ENCODE measurements at regions not wholly inside any gene's neighbourhood (a gene's known extent, or its start where the extent isn't known, plus 50 kb on each side); places are given as distances from the start of the nearest gene placed in this dataset.
"Not testable (repeated sequence)": the region's sequence is repeated elsewhere in the genome, so short reads cannot be mapped to it uniquely, and the experiment has no call there.

- Histone ChIP-seq H3K4me1 (ENCODE audit: control insufficient read depth, insufficient read depth, low read length) (peaks cover 5% of the 10 kb centered on the region), H3K36me3 (ENCODE audit: control insufficient read depth in 2 of 2, insufficient read depth in 2 of 2, low read length in 2 of 2) (no peaks in the 10 kb centered on the region), H3K27me3 (ENCODE audit: control insufficient read depth in 1 of 2, insufficient read depth in 2 of 2, low read length in 2 of 2) (no peaks in the 10 kb centered on the region), H3K9ac (ENCODE audit: low read length in 2 of 2) (no peak overlapping the region), H3K4me3 (ENCODE audit: low read length in 2 of 2) (no peak overlapping the region), H3K9me3 (ENCODE audit: control insufficient read depth in 2 of 2, low read length in 2 of 2) (no peaks in the 10 kb centered on the region), H3K27ac (ENCODE audit: low read length) (no peak overlapping the region)
Measured at GRCh38 chr2:8595811-8596600, 85.8 kb upstream of the ID2 start.

- Histone ChIP-seq H3K27me3 (ENCODE audit: control insufficient read depth in 1 of 2, insufficient read depth in 2 of 2, low read length in 2 of 2) (no peaks in the 10 kb centered on the region), H3K9me3 (ENCODE audit: control insufficient read depth in 2 of 2, low read length in 2 of 2) (no peaks in the 10 kb centered on the region), H3K4me3 (ENCODE audit: low read length in 2 of 2) (no peak overlapping the region), H3K27ac (ENCODE audit: low read length) (no peak overlapping the region), H3K9ac (ENCODE audit: low read length in 2 of 2) (no peak overlapping the region), H3K4me1 (ENCODE audit: control insufficient read depth, insufficient read depth, low read length) (peaks cover 5% of the 10 kb centered on the region), H3K36me3 (ENCODE audit: control insufficient read depth in 2 of 2, insufficient read depth in 2 of 2, low read length in 2 of 2) (no peaks in the 10 kb centered on the region)
Measured at GRCh38 chr2:8597094-8597493, 84.8 kb upstream of the ID2 start.

- H3K27ac ChIP-seq (ENCODE audit: low read length) = no peak overlapping the region
- H3K36me3 ChIP-seq (ENCODE audit: control insufficient read depth in 2 of 2, insufficient read depth in 2 of 2, low read length in 2 of 2) = no peaks in the 10 kb centered on the region
- H3K9me3 ChIP-seq (ENCODE audit: control insufficient read depth in 2 of 2, low read length in 2 of 2) = no peaks in the 10 kb centered on the region
- H3K4me1 ChIP-seq (ENCODE audit: control insufficient read depth, insufficient read depth, low read length) = peaks cover 5% of the 10 kb centered on the region
- H3K9ac ChIP-seq (ENCODE audit: low read length in 2 of 2) = no peak overlapping the region
- no peaks in the 10 kb centered on the region for H3K27me3 ChIP-seq (ENCODE audit: control insufficient read depth in 1 of 2, insufficient read depth in 2 of 2, low read length in 2 of 2)
- no peak overlapping the region for H3K4me3 ChIP-seq (ENCODE audit: low read length in 2 of 2)
Measured at GRCh38 chr2:8597559-8598225, 84.2 kb upstream of the ID2 start.

GRCh38 chr2:8598295-8599165 lies 83.3 kb upstream of the ID2 start:
- H3K9me3 ChIP-seq (ENCODE audit: control insufficient read depth in 2 of 2, low read length in 2 of 2) = no peaks in the 10 kb centered on the region
- H3K27ac ChIP-seq (ENCODE audit: low read length) = no peak overlapping the region
- no peaks in the 10 kb centered on the region for H3K27me3 ChIP-seq (ENCODE audit: control insufficient read depth in 1 of 2, insufficient read depth in 2 of 2, low read length in 2 of 2)
- H3K4me1 ChIP-seq (ENCODE audit: control insufficient read depth, insufficient read depth, low read length) = peaks cover 5% of the 10 kb centered on the region
- H3K36me3 ChIP-seq (ENCODE audit: control insufficient read depth in 2 of 2, insufficient read depth in 2 of 2, low read length in 2 of 2) = no peaks in the 10 kb centered on the region
- H3K9ac ChIP-seq (ENCODE audit: low read length in 2 of 2) = no peak overlapping the region
- no peak overlapping the region for H3K4me3 ChIP-seq (ENCODE audit: low read length in 2 of 2)

- Histone ChIP-seq H3K9me3 (ENCODE audit: control insufficient read depth in 2 of 2, low read length in 2 of 2) (no peaks in the 10 kb centered on the region), H3K9ac (ENCODE audit: low read length in 2 of 2) (no peak overlapping the region)
Measured at GRCh38 chr2:8599421-8600242, 82.2 kb upstream of the ID2 start.

GRCh38 chr2:8600456-8600855 lies 81.4 kb upstream of the ID2 start:
- H3K27me3 ChIP-seq (ENCODE audit: control insufficient read depth in 1 of 2, insufficient read depth in 2 of 2, low read length in 2 of 2) = no peaks in the 10 kb centered on the region
- H3K27ac ChIP-seq (ENCODE audit: low read length) = no peak overlapping the region
- no peaks in the 10 kb centered on the region for H3K36me3 ChIP-seq (ENCODE audit: control insufficient read depth in 2 of 2, insufficient read depth in 2 of 2, low read length in 2 of 2)
- H3K9me3 ChIP-seq (ENCODE audit: control insufficient read depth in 2 of 2, low read length in 2 of 2) = no peaks in the 10 kb centered on the region
- H3K4me1 ChIP-seq (ENCODE audit: control insufficient read depth, insufficient read depth, low read length) = peaks cover 3% of the 10 kb centered on the region
- no peak overlapping the region for H3K4me3 ChIP-seq (ENCODE audit: low read length in 2 of 2)
- no peak overlapping the region for H3K9ac ChIP-seq (ENCODE audit: low read length in 2 of 2)

More at GRCh38 chr2:8599421-8600242, 82.2 kb upstream of the ID2 start:
- no peak overlapping the region for H3K27ac ChIP-seq (ENCODE audit: low read length)
- H3K36me3 ChIP-seq (ENCODE audit: control insufficient read depth in 2 of 2, insufficient read depth in 2 of 2, low read length in 2 of 2) = no peaks in the 10 kb centered on the region
- no peak overlapping the region for H3K4me3 ChIP-seq (ENCODE audit: low read length in 2 of 2)
- H3K4me1 ChIP-seq (ENCODE audit: control insufficient read depth, insufficient read depth, low read length) = peaks cover 3% of the 10 kb centered on the region
- H3K27me3 ChIP-seq (ENCODE audit: control insufficient read depth in 1 of 2, insufficient read depth in 2 of 2, low read length in 2 of 2) = no peaks in the 10 kb centered on the region

- Histone ChIP-seq H3K9me3 (ENCODE audit: control insufficient read depth in 2 of 2, low read length in 2 of 2) (no peaks in the 10 kb centered on the region), H3K4me1 (ENCODE audit: control insufficient read depth, insufficient read depth, low read length) (peaks cover 3% of the 10 kb centered on the region), H3K27me3 (ENCODE audit: control insufficient read depth in 1 of 2, insufficient read depth in 2 of 2, low read length in 2 of 2) (no peaks in the 10 kb centered on the region), H3K9ac (ENCODE audit: low read length in 2 of 2) (no peak overlapping the region), H3K36me3 (ENCODE audit: control insufficient read depth in 2 of 2, insufficient read depth in 2 of 2, low read length in 2 of 2) (no peaks in the 10 kb centered on the region), H3K4me3 (ENCODE audit: low read length in 2 of 2) (no peak overlapping the region), H3K27ac (ENCODE audit: low read length) (no peak overlapping the region)
Measured at GRCh38 chr2:8602809-8603208, 79.0 kb upstream of the ID2 start.

GRCh38 chr2:8603356-8603755 lies 78.5 kb upstream of the ID2 start:
- not testable (repeated sequence) for H3K27ac ChIP-seq (ENCODE audit: low read length); H3K4me3 ChIP-seq (ENCODE audit: low read length in 2 of 2); H3K4me1 ChIP-seq (ENCODE audit: control insufficient read depth, insufficient read depth, low read length)

GRCh38 chr2:8604262-8604661 lies 77.6 kb upstream of the ID2 start:
- no peaks in the 10 kb centered on the region for H3K27me3 ChIP-seq (ENCODE audit: control insufficient read depth in 1 of 2, insufficient read depth in 2 of 2, low read length in 2 of 2)
- no peak overlapping the region for H3K9ac ChIP-seq (ENCODE audit: low read length in 2 of 2)
- H3K4me3 ChIP-seq (ENCODE audit: low read length in 2 of 2) = no peak overlapping the region
- peaks cover 3% of the 10 kb centered on the region for H3K4me1 ChIP-seq (ENCODE audit: control insufficient read depth, insufficient read depth, low read length)
- H3K27ac ChIP-seq (ENCODE audit: low read length) = no peak overlapping the region
- no peaks in the 10 kb centered on the region for H3K36me3 ChIP-seq (ENCODE audit: control insufficient read depth in 2 of 2, insufficient read depth in 2 of 2, low read length in 2 of 2)
- no peaks in the 10 kb centered on the region for H3K9me3 ChIP-seq (ENCODE audit: control insufficient read depth in 2 of 2, low read length in 2 of 2)

More at GRCh38 chr2:8603356-8603755, 78.5 kb upstream of the ID2 start:
- not testable (repeated sequence) for H3K9me3 ChIP-seq (ENCODE audit: control insufficient read depth in 2 of 2, low read length in 2 of 2); H3K27me3 ChIP-seq (ENCODE audit: control insufficient read depth in 1 of 2, insufficient read depth in 2 of 2, low read length in 2 of 2); H3K36me3 ChIP-seq (ENCODE audit: control insufficient read depth in 2 of 2, insufficient read depth in 2 of 2, low read length in 2 of 2); H3K9ac ChIP-seq (ENCODE audit: low read length in 2 of 2)

Data from stomach smooth muscle (tissue), 2 donors.